NK-92 (cell line): ENCODE measurements at regions not wholly inside any gene's neighbourhood (a gene's known extent, or its start where the extent isn't known, plus 50 kb on each side); places are given as distances from the start of the nearest gene placed in this dataset.
"Not testable (repeated sequence)": the region's sequence is repeated elsewhere in the genome, so short reads cannot be mapped to it uniquely, and the experiment has no call there.

Experiments used
- DNase-seq: peaks from one replicate; lab custom pipeline; 2025; ENCODE audit not compliant: unreplicated experiment; lab: John Stamatoyannopoulos, UW

DNA sequence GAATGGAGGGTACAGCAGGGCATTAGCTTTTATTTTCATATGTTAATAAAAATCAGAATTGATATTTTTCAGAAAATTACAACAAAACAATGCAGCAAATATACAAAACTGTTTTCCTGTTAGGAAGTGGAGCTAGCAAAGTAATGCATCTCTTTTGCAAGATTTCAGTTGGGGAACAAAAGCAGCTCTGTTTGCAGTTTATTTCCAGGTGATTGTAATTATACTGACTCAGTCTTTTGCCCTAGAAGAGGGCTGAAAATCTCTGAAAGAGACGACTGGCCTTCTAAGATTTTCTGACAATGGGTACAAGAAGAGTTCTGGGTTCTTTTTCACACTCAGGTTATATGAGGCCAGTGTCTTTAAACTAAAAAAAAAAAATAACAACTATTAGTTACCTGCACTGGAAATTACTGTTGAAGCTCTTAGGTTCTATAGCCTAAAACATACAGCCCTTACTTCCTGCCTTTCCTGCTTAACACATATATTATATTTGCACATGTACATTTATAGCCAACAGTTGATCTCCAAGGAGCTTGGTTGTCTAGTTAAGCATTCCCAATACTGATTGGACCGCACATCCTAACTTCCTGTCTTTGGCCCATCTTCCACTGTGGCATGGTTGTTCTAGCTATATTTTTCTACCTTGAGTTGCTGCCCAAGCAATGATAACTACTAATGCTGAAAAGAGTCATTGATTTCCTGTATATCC, 199.1 kb upstream of the KRR1 start:
- no peak for DNase-seq

DNA sequence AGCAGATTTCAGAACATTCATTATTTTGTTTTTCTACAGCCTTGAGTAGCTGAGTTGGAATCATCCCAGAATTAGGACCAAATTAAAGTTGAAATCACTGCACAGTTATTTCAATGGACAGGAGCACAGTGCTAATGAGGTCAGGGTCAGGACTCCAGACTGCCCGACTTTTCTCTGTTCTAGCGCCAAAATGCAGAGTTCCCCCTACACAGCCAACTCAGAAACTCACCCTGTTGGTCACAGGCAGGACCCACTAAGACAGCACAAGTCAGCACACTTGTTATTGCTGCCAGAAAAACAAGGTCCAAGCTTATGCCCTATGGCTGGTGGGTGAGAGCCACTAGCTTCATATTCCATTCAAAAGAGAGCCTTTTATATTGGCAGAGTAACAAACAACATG, 198.1 kb upstream of the KRR1 start:
- no peak for DNase-seq

DNA sequence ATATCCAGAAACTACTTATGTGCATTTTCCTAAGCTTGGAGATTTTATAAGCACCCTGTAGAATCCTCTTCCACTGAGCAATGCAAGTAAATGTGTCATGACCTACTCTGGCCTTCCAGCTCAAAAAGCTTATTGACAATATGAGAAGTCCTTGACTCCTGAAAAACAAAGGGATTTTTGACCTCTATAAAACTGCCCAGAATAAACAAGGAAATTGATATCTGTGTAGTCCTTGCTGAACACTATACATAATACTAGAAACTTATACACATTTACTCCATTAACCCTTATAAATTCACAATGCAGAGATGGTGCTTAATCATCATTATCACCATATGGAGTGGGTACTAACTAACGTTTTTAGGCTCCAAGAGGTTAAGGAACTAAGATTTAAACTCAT, 197.4 kb upstream of the KRR1 start:
- no peak for DNase-seq

DNA sequence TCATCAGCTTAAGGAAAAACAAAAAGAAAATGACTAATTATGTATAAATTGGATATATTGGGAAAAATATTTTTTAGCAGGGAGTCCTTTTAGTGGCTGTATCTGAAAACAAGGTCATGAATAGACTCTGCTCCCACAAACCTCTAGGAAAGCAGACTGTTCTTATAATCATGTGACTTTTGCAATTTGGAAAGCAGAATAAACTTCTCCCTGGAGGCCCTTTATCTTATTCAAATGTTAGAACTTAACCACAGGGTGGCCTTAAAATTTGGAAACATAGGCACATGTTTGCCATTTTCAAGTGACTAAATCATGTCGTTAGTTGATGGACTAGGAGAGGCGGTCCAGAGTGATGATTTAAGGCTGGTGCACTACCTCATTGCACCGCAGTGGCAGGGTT, 196.6 kb upstream of the KRR1 start:
- no peak for DNase-seq

DNA sequence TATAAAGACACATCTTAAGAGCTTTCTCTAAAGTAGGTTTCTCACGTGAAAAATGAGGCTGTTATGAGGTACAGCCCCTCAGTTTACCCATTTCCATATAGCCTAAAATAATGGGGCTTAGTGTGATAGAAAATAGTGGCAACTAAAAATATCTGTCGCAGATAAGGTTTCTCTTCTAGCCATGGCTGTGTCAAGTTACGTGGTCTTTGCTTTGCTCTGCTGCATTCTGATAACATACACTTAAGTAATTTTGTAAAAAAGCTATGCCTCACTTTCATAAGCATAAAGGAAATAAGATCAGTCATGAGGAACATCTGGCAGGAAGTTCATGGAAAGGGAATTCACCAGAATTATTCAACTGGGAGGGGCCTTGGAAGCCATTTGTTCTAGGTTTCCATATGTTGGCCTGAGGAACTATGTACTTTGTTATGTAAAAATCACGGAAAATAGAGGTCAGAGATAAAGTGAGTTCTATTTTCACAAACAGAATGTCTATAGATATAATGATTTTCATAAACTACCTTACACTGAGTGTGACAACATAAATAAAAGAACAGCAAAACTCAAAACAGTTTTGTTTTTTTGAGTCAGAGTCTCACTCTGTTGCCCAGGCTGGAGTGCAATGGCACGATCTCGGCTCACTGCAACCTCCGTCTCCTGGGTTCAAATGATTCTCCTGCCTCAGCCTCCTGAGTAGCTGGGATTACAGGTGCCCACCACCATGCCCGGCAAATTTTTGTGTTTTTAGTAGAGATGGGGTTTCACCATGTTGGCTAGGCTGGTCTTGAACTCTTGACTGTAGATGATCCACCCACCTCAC, 195.6 kb upstream of the KRR1 start:
- no peak for DNase-seq

DNA sequence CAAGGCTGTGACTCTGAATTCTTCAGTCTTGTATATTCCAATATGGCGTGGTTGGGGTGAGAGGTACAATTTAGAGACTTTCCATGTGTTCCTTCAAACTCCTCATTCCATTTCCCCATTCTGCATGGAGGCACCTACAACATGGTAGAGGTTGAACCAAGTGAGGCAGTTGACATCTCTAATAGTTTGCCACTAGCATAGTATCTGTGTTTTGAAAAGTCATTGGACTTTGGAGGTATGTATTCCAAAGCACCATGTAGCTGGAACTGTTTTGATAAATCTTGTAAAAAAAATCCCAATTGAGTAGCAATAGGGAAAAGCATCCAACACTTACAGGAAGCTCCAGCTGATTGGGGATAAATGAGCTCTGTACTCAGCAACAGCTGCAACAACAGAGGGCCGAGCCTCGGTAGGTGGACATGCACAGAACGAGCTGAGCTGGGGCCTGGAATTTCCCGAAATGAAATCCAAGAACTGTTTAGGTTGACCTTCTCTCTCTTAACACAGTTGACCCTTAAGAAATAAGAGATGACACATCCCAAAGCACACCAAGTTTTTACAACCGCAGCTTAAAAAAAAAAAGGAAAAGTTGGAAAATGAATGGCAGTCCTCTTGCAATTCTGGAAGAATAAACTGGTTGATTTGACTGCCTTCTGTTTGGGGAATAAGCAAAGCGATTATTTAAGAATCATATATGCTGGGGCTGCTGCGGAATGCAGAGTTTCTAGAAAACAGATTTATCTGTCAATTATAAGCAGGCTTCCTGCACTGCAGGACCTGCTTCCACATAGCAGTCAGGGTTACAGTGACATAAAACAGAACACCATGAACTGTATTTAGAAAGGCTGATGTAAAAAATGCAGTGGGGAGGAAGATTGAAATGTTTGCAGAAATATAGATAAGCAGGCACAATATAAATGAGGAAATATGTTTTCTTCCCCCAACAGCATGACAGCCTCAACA, 194.6 kb upstream of the KRR1 start:
- no peak for DNase-seq

DNA sequence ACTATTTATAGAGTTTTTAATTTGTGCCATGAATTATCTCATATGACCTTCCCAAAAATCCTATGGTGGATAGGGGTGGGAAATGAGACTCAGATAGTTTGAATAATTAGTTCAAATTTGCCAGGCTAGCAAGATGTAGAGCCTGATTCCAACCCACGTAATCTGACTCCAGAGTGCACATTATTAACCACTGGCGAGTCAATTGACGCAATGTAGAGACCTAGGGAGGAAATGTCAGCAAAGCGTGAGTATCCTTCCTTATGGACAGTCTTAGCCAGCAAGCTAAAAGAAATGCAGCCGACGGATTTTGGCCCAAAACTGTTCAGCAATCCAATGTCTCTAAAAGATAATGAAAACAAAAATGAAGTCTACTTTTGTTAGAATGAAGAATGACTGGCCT, 193.3 kb upstream of the KRR1 start:
- DNase-seq, result no peak

DNA sequence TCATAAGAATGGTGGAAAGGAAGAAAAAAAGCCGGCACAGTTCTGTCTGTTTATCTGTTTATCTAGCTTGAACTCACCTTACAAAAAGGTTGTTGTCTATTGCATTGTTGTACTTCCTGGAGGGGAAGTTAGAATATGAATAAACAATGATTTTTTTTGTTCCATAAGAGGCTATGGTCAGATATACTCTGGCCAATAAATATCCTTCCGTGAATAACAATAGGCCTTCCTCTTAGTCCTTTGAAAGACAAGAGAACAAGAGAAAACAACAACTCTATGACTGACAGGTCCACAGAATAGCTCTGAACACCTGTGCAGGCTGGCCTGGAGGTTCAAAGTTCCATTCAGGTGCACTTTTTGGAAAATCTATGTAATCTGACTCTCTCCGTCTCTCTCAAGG, 192.8 kb upstream of the KRR1 start:
- no peak for DNase-seq

DNA sequence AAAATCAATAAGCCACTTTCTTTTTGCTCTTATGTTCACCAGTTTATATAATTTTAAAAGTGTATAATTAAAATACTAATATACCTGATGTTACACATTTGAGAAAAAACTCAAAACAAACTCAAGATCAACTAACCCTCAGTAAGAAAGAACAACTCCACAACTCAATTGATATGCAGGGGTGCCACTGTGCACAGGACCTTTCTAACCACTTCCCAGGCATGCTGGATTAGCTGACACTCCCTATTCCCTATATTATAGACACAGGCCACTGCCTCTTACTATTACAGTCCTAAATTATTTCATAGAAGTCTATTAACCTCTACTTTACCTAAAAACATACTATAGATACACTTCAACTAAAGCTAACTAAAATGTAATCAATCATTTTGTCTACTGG, 191.7 kb upstream of the KRR1 start:
- no peak for DNase-seq

DNA sequence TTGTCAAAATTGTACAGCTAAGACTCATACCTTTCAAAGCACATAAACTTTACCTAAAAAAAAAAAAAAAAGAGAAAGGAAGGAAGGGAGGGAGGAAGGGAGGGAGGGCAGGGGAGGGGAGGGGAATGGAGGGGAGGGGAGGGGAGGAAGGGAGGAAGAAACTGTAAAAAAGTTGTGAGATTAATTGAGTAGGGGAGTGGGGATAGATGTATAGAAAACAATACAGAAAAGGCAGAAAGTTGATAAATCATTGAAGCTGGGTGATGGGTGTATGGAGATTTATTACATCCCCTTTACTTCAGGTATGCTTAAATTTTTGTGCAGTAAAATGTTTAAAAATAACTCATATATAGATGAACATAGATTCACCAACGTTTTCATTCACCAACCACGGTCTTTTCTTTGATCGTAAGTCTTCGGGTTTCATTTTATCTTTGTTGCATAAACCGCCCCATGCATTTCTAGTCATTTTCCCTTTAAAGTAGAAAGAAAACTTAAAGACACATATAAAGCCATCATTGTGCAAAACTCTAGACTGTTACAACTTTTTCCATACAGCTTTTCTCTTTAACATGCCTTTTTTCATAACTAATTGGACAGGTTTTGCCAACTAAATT, 191.2 kb upstream of the KRR1 start:
- DNase-seq, result no peak

DNA sequence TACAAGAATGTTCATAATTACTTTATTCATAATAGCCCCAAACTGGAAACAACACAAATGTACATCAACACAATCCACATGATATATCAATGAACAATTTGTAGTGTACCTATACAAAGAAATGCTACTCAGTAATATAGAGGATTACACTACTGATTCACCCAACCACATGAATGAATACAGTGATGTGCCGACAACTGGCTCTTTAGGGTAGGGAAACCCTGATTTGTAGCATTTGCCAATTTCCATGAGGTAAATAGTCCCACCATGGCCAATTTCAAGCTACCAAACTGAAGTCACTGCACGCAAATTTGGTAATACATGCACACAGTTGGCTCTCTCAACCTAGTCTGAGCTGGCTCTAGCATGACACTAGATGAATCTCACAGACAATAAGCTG, 190.4 kb upstream of the KRR1 start:
- DNase-seq, result no peak

DNA sequence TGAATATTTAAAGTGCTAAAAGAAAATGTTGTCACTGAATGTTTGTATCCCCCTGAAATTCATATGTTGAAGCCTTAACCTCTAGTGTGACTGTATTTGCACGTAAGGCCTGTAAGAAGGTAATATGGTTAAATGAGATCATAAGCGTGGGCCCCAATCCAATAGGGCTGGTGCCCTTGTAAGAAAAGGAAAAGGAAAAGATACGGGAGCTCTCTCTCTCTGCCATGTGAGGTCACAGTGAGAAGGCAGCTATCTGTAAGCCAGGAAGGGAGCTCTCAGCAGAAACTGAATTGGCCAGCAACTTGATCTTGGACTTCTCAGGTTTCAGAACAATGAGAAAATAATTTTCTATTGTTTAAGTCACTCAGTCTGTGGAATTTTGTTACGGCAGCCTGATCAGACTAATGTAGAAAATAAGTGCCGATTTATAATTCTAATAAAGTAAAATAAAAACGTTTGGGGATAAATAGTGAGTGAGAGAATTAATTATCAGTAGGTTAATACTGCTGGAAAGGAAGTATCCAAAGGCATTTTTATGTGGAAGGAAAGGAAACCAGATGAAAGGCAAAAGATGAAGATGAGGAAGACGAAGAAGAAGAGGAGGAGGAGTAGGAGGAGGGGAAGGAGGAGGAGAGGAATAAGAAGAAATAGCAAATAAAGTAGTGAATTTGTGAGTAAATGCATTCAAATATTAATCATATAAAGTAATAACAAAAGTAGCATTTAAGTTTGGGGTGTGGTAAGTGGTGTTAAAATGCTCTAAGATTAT, 188.5 kb upstream of the KRR1 start:
- DNase-seq, result no peak

DNA sequence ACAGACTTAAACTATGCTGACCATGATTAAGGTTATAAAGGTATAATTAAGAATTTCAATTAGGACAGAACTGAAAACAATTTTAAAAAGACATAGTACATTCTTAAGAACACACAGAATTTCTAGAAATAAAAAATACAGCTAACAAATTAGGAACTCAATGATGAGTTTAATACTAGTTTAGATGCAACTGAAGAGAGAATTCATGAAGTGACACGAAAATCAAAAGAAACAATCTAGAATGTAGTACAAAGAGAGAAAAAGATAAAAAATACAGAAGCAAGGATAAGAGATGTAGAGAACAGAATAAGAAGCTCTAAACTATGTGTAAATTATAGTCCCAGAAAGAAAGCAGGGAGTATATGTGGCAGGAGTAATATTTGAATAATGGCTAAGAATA, 187.8 kb upstream of the KRR1 start:
- no peak for DNase-seq

DNA sequence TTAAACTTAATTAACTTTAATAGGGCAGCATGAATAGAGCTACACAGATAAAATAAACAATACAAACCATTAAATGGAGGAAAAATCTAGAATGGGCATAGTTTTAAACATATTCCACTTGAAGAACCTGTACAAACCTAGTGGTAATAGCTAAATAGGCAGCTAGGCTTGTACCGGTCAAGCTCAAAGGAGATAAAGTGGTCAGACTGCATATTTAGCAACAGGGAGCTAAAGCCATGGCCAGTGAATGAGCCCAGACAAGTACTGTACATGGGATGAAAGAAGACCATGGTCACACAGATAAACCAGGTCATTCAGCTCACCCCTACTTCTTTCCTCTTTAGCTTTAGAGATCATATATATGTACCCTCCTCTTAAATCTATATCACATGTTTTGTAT, 186.6 kb upstream of the KRR1 start:
- no peak for DNase-seq

DNA sequence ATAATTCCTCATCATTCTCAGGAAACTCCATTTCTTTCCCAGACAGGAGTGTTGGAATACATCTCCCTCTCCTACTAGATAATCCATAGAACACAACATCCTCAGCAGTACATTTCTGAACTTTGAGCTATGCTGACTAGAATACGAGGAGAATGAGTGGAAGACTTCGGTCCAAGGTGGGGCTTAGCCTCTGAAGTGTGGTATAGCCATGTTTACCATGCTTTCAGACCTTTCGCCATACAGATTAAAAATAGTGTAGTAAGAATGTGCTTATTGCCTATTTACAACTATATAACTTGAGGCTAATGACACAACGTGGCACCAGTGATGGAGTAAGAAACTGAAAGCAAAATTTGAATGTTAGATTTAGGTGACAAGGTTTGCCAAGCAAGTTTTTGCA, 184.5 kb upstream of the KRR1 start:
- no peak for DNase-seq

DNA sequence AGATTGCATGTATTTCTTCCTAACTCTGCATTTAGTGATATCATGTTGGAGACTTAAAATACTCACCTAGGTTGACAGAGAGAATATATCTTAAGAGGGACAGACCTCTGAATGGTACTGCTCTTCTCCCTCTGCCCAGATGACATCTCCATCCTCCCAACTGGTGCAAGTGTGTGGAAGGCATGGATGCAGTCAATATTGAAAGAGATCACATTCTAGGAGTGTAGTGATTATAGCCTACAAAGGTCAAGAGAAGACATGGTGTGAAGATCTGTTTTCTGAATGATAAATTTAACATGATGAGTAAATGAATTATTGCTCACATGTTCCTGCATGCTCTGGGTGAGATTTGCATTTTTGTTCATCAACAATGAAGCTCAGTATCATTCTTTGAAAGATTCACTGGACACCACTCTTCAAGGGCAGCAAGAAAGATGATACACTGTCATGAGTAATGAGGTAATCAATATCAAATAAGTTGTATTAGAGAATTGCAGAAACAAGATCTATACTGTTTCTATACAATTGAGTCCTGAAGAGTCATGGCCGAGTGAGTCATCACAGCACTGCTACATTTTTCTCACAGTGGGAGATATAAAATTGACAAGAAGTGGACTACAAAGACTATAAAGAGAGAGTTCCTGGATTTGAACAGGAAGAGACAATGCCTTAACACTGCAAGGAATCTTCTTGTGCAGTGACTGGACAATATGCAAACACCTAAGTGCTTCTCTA, 183.3 kb upstream of the KRR1 start:
- DNase-seq, result no peak

DNA sequence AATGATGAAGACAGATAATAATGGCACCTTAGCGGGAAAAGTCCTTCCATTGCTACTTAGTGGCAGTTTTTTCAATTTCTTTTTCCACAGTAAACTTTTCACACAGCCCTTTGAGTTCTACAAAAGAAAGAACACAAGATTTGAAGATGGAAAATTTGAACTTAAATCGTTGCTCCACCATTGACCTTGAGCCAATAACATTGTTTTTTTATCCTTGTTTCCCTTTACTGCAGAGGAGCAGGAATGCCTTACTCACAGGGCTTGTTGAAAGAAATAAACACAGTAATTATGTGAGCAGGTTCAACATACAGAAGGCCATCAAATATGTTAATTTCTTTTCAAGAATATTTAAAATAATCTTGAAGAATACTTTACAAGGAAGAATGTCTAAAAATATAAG, 181.5 kb upstream of the KRR1 start:
- DNase-seq, result no peak

DNA sequence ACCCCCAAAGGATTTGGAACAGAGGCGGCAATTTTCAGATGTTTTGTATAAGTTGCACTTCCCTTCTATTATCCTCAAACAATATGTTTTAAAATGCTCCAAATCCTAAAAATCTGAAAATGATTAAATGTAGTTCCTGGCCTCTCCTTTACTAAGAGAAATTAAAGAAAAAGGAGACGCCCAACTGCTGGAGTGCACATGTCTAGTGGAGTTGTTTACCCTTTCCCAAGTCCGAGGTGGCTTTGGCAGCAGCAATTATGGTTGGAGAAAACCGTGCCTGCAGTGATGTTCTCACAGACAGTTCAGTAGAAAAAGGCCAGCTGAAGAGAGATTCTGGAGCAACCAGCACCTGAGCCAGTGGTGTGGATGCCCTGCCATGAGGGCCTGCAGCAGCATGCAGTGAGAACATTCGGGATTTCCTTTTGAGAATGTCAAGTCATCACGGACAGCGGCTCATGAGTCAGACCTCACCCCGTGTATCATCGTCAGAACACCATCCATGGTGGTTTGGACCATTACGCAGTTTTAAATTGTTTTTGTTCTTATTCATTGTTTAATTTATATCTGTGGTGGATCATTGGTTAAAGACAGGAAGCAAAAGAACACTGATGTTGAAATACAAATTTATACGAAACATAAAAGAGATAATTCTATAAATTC, 179.0 kb upstream of the KRR1 start:
- DNase-seq, result no peak

DNA sequence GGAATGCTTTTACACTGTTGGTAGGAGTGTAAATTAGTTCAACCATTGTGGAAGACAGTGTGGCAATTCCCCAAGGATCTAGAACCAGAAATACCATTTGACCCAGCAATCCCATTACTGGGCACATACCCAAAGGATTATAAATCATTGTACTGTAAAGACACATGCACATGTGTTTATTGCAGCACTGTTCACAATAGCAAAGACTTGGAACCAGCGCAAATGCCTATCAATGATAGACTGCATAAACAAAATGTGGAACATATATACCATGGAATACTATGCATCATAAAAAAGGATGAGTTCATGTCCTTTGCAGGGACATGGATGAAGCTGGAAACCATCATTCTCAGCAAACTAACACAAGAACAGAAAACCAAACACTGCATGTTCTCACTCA, 174.8 kb upstream of the KRR1 start:
- DNase-seq, result not testable (repeated sequence)
